ENCODE measurements at regions not wholly inside any gene's neighbourhood (a gene's known extent, or its start where the extent isn't known, plus 50 kb on each side); places are given as distances from the start of the nearest gene placed in this dataset.

GRCh38 chr20:22373164-22373895 is 211.0 kb downstream of the FOXA2 start:
- Histone ChIP-seq H3K27ac (no peak overlapping the region), H3K36me3 (replicated peaks in 1 of 2; ENCODE audit: insufficient read depth in 1 of 2, low read depth in 2 of 2) (no peaks in the 10 kb centered on the region), H3K4me1 (no peaks in the 10 kb centered on the region), H3K4me3 (no peak overlapping the region), H3K9me3 (no peaks in the 10 kb centered on the region), H3K27me3 (no peaks in the 10 kb centered on the region)
- ATAC-seq (no peak), DNase-seq (no peak)
- TF ChIP-seq POLR2A (IDR thresholded peaks at IDR 0.05), result no peak
- no peak for TF ChIP-seq CTCF (IDR thresholded peaks at IDR 0.05)
- WGBS, 2 donors, result 89% methylated on average over 5 of the region's 5 CpGs
- intact Hi-C loops (cut with DNase I), result no loop called here

- DNase-seq (no peak), ATAC-seq (no peak)
- Histone ChIP-seq H3K27me3 (no peaks in the 10 kb centered on the region), H3K27ac (no peak overlapping the region), H3K9me3 (no peaks in the 10 kb centered on the region), H3K36me3 (replicated peaks in 1 of 2; ENCODE audit: insufficient read depth in 1 of 2, low read depth in 2 of 2) (no peaks in the 10 kb centered on the region), H3K4me1 (no peaks in the 10 kb centered on the region), H3K4me3 (no peak overlapping the region)
- TF ChIP-seq POLR2A (IDR thresholded peaks at IDR 0.05), result no peak
- TF ChIP-seq CTCF (IDR thresholded peaks at IDR 0.05), result no peak
- 68 to 69% methylated on average over 5 of the region's 5 CpGs for WGBS, 2 donors
- intact Hi-C loops (cut with DNase I), result no loop called here
Observed at GRCh38 chr20:22371843-22372242, 212.5 kb downstream of the FOXA2 start.

GRCh38 chr20:22370137-22370536 is 214.2 kb downstream of the FOXA2 start:
- no peak overlapping the region for H3K27ac ChIP-seq
- TF ChIP-seq POLR2A (IDR thresholded peaks at IDR 0.05), result no peak
- no peak for TF ChIP-seq CTCF (IDR thresholded peaks at IDR 0.05)
- no peaks in the 10 kb centered on the region for H3K27me3 ChIP-seq
- 68 to 82% methylated on average over 2 of the region's 2 CpGs for WGBS, 2 donors
- no peak overlapping the region for H3K4me3 ChIP-seq
- no peaks in the 10 kb centered on the region for H3K36me3 ChIP-seq (replicated peaks in 1 of 2; ENCODE audit: insufficient read depth in 1 of 2, low read depth in 2 of 2)
- DNase-seq, result no peak
- no peaks in the 10 kb centered on the region for H3K4me1 ChIP-seq
- intact Hi-C loops (cut with DNase I), result no loop called here
- no peaks in the 10 kb centered on the region for H3K9me3 ChIP-seq
- ATAC-seq, result peak; percentile 68

- Histone ChIP-seq H3K27me3 (no peaks in the 10 kb centered on the region), H3K36me3 (replicated peaks in 1 of 2; ENCODE audit: insufficient read depth in 1 of 2, low read depth in 2 of 2) (no peaks in the 10 kb centered on the region), H3K4me3 (no peak overlapping the region), H3K9me3 (no peaks in the 10 kb centered on the region), H3K4me1 (no peaks in the 10 kb centered on the region), H3K27ac (no peak overlapping the region)
- 48 to 55% methylated on average over 3 of the region's 3 CpGs for WGBS, 2 donors
- ATAC-seq, result no peak
- intact Hi-C loops (cut with DNase I), result no loop called here
- no peak for DNase-seq
- TF ChIP-seq CTCF (IDR thresholded peaks at IDR 0.05), result no peak
- no peak for TF ChIP-seq POLR2A (IDR thresholded peaks at IDR 0.05)
Observed at GRCh38 chr20:22369100-22369499, 215.3 kb downstream of the FOXA2 start.

GRCh38 chr20:22368235-22368634 is 216.1 kb downstream of the FOXA2 start:
- Histone ChIP-seq H3K27ac (no peak overlapping the region), H3K36me3 (replicated peaks in 1 of 2; ENCODE audit: insufficient read depth in 1 of 2, low read depth in 2 of 2) (no peaks in the 10 kb centered on the region), H3K4me3 (no peak overlapping the region), H3K9me3 (no peaks in the 10 kb centered on the region), H3K4me1 (no peaks in the 10 kb centered on the region), H3K27me3 (no peaks in the 10 kb centered on the region)
- no peak for DNase-seq
- 60 to 80% methylated on average over 4 of the region's 4 CpGs for WGBS, 2 donors
- ATAC-seq, result no peak
- intact Hi-C loops (cut with DNase I), result no loop called here
- TF ChIP-seq CTCF (IDR thresholded peaks at IDR 0.05) (no peak), POLR2A (IDR thresholded peaks at IDR 0.05) (no peak)

Measured in body of pancreas (tissue), 4 donors.